ENCODE measurements at regions not wholly inside any gene's neighbourhood (a gene's known extent, or its start where the extent isn't known, plus 50 kb on each side); places are given as distances from the start of the nearest gene placed in this dataset.

DNA sequence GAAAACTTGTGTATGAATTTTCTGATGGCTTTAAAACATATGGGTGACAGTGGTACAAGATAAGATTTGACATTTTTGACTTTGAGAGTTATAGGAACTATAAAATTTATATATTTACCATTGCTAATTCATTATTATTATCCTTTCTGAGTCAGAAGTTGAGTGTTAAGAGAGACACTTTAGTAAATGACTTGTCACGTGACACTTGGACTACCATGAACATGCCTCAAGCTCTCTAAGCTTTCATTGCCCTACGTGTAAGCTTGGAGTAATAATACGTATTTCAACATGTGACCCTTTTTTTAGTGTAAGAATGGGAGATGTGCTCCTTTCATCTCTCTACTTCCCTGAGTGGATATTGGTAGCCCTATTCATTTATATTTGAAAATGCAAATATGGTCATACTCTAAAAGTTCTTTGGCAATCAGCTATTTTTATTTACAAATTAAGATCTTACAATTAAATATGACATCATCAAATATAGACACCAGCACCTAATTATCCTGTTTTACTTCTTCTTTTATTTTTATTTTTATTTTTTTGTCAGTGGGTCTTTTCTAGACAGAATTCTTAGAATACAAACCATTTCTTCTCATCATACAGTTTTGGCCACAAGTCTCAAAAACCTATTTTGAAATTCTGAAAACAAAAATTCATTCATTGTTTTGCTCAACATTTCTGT, 837.0 kb downstream of the PDHA2 start:
- TF ChIP-seq, protein P1, sequence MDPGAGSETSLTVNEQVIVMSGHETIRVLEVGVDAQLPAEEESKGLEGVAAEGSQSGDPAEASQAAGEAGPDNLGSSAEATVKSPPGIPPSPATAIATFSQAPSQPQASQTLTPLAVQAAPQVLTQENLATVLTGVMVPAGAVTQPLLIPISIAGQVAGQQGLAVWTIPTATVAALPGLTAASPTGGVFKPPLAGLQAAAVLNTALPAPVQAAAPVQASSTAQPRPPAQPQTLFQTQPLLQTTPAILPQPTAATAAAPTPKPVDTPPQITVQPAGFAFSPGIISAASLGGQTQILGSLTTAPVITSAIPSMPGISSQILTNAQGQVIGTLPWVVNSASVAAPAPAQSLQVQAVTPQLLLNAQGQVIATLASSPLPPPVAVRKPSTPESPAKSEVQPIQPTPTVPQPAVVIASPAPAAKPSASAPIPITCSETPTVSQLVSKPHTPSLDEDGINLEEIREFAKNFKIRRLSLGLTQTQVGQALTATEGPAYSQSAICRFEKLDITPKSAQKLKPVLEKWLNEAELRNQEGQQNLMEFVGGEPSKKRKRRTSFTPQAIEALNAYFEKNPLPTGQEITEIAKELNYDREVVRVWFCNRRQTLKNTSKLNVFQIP (CRISPR knock-in tag; IDR thresholded peaks at IDR 0.05; ENCODE audit: borderline replicate concordance, low read depth) = no peak
- TF ChIP-seq ZFP3 (CRISPR knock-in tag; IDR thresholded peaks at IDR 0.05) = no peak
- TF ChIP-seq ZFP30 (CRISPR knock-in tag; IDR thresholded peaks at IDR 0.05) = no peak
- no peak for TF ChIP-seq ZNF565 (CRISPR knock-in tag; conservative IDR thresholded peaks at IDR 0.05; ENCODE audit: low read depth)
- TF ChIP-seq, protein P2, sequence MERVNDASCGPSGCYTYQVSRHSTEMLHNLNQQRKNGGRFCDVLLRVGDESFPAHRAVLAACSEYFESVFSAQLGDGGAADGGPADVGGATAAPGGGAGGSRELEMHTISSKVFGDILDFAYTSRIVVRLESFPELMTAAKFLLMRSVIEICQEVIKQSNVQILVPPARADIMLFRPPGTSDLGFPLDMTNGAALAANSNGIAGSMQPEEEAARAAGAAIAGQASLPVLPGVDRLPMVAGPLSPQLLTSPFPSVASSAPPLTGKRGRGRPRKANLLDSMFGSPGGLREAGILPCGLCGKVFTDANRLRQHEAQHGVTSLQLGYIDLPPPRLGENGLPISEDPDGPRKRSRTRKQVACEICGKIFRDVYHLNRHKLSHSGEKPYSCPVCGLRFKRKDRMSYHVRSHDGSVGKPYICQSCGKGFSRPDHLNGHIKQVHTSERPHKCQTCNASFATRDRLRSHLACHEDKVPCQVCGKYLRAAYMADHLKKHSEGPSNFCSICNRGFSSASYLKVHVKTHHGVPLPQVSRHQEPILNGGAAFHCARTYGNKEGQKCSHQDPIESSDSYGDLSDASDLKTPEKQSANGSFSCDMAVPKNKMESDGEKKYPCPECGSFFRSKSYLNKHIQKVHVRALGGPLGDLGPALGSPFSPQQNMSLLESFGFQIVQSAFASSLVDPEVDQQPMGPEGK (CRISPR knock-in tag; IDR thresholded peaks at IDR 0.05; ENCODE audit: borderline replicate concordance) = no peak
- TF ChIP-seq GLIS3 (CRISPR knock-in tag; IDR thresholded peaks at IDR 0.05) = no peak
- TF ChIP-seq ZNF70 (CRISPR knock-in tag; IDR thresholded peaks at IDR 0.05) = no peak
- TF ChIP-seq SNAI2 (CRISPR knock-in tag; IDR thresholded peaks at IDR 0.05) = no peak
- no peak for TF ChIP-seq OSR1 (CRISPR knock-in tag; IDR thresholded peaks at IDR 0.05)
- TF ChIP-seq, protein P3, sequence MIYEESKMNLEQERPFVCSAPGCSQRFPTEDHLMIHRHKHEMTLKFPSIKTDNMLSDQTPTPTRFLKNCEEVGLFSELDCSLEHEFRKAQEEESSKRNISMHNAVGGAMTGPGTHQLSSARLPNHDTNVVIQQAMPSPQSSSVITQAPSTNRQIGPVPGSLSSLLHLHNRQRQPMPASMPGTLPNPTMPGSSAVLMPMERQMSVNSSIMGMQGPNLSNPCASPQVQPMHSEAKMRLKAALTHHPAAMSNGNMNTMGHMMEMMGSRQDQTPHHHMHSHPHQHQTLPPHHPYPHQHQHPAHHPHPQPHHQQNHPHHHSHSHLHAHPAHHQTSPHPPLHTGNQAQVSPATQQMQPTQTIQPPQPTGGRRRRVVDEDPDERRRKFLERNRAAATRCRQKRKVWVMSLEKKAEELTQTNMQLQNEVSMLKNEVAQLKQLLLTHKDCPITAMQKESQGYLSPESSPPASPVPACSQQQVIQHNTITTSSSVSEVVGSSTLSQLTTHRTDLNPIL (CRISPR knock-in tag; IDR thresholded peaks at IDR 0.05; ENCODE audit: low read depth) = no peak
- no peak for TF ChIP-seq PPARA (CRISPR knock-in tag; IDR thresholded peaks at IDR 0.05; ENCODE audit: borderline replicate concordance)
- TF ChIP-seq TOX (CRISPR knock-in tag; IDR thresholded peaks at IDR 0.05; ENCODE audit: borderline replicate concordance) = no peak
- no peak for TF ChIP-seq ARNTL (CRISPR knock-in tag; IDR thresholded peaks at IDR 0.05; ENCODE audit: borderline replicate concordance, low read depth)
- TF ChIP-seq ZC3H10 (CRISPR knock-in tag; IDR thresholded peaks at IDR 0.05) = no peak
